ENCODE measurements at regions not wholly inside any gene's neighbourhood (a gene's known extent, or its start where the extent isn't known, plus 50 kb on each side); places are given as distances from the start of the nearest gene placed in this dataset.
A peak's percentile ranks its signal among the peaks of the same experiment; 100 is the strongest.

DNA sequence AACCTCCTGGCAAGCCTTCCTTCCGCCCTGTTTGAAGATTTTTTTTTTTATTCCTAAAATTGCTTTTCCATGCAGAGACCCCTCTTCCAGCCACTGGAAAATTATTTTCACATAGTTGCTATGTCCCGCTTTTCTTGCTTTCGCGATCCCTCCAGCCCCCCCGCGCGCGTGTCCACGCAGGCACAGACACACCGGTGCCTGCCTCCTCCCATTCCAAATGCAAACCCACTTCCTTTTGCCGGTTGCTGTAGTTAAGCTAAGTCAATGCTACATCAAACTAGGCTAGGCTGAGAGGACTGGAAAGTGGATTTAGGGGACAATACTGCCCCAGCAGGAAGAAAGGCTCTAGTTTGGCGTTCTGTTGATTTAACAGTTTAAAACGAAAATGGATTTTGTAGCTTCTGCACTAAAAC lies 111.0 kb downstream of the DHX15 start:
- no peak overlapping the region for H3K27ac ChIP-seq (ENCODE audit: insufficient read depth, low read depth, low read length)
- ChIA-PET POLR2A (interaction anchor here (0.7 kb wide), 1 partner anchor 111 kb away, joined by 3 read pairs; no protein-coding TSS in a partner anchor), CTCF (interaction anchor here (0.7 to 1.7 kb wide), 9 partner anchors 13 to 839 kb away, joined by 3 to 7 read pairs (median 4); partner anchors contain the start of gene ZCCHC4)
- H3K9me3 ChIP-seq (replicated peaks; ENCODE audit: control insufficient read depth, insufficient read depth, low read length) = no peaks in the 10 kb centered on the region
- no peak for DNase-seq (ENCODE audit: low read depth, low spot score)
- dilution Hi-C loops (cut with MboI; ENCODE audit: extremely low pct_ligation_motif_present, low sequenced_read_pairs) (no loop called here), intact Hi-C loops (cut with micrococcal nuclease) (loop anchor here (2.0 to 5.0 kb wide), 2 partner anchors 109 to 519 kb away; no protein-coding TSS in a partner anchor)
- no peaks in the 10 kb centered on the region for H4K20me1 ChIP-seq (replicated peaks; ENCODE audit: control insufficient read depth, extremely low read depth, insufficient read depth, low read length)
- H3K27me3 ChIP-seq (ENCODE audit: control insufficient read depth in 2 of 2, insufficient read depth in 2 of 2, low read length in 2 of 2) = peaks cover 28 to 36% of the 10 kb centered on the region in 2 experiments
- H3K4me3 ChIP-seq (replicated peaks in 1 of 3; ENCODE audit: insufficient read depth in 1 of 3, low read depth in 1 of 3, low read length in 3 of 3) = peak overlapping the region; percentile 19 to 42 (median 33)
- H3K79me2 ChIP-seq (ENCODE audit: control insufficient read depth, insufficient read depth, low read length) = no peaks in the 10 kb centered on the region
- no peak for FAIRE-seq
- H3K9me1 ChIP-seq (replicated peaks; ENCODE audit: control insufficient read depth, extremely low read depth, insufficient read depth, low read length) = no peaks in the 10 kb centered on the region
- H3K36me3 ChIP-seq (ENCODE audit: control insufficient read depth in 2 of 2, extremely low read depth in 1 of 2, insufficient read depth in 2 of 2, low read length in 2 of 2) = no peaks in the 10 kb centered on the region
- H2AFZ ChIP-seq (ENCODE audit: low read depth, low read length) = peak overlapping the region; percentile 81
- H3K9ac ChIP-seq (replicated peaks; ENCODE audit: extremely low read depth, insufficient read depth, low read length) = no peak overlapping the region
- H3K4me1 ChIP-seq (ENCODE audit: control insufficient read depth, extremely low read depth, insufficient read depth, low read length) = peaks cover 15% of the 10 kb centered on the region
- TF ChIP-seq GATA2 (IDR thresholded peaks at IDR 0.05; ENCODE audit: insufficient read depth, insufficient read length, low read depth, low read length) = no peak
- TF ChIP-seq EZH2 (IDR thresholded peaks at IDR 0.05; ENCODE audit: borderline replicate concordance, low read depth, low read length, severe bottlenecking) = no peak
- TF ChIP-seq MYC (IDR thresholded peaks at IDR 0.05; ENCODE audit: low read depth, low read length) = no peak
- no peak for TF ChIP-seq CTCF (IDR thresholded peaks at IDR 0.05; ENCODE audit: extremely low read depth in 1 of 2, insufficient read depth in 1 of 2, low read depth in 1 of 2, low read length in 2 of 2)
- no peak for TF ChIP-seq POLR2A (IDR thresholded peaks at IDR 0.05; ENCODE audit: low read depth, low read length)
- no peak for TF ChIP-seq JUN (IDR thresholded peaks at IDR 0.05; ENCODE audit: borderline replicate concordance, insufficient read depth, insufficient read length, low read depth)
- no peak for TF ChIP-seq POLR2AphosphoS5 (IDR thresholded peaks at IDR 0.05; ENCODE audit: insufficient read depth, low read depth, low read length)
- TF ChIP-seq, protein P1, sequence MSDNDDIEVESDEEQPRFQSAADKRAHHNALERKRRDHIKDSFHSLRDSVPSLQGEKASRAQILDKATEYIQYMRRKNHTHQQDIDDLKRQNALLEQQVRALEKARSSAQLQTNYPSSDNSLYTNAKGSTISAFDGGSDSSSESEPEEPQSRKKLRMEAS (IDR thresholded peaks at IDR 0.05; ENCODE audit: insufficient read depth, insufficient read length) = no peak
- TF ChIP-seq FOS (IDR thresholded peaks at IDR 0.05; ENCODE audit: borderline replicate concordance, insufficient read depth, low read length) = no peak
- H3K4me2 ChIP-seq (ENCODE audit: insufficient read depth, low read length) = peak overlapping the region; percentile 75
- BruUV-seq (replicated peaks) = no TSS peak

Measured in endothelial cell of umbilical vein (primary cell).